ENCODE measurements at regions not wholly inside any gene's neighbourhood (a gene's known extent, or its start where the extent isn't known, plus 50 kb on each side); places are given as distances from the start of the nearest gene placed in this dataset.

DNA sequence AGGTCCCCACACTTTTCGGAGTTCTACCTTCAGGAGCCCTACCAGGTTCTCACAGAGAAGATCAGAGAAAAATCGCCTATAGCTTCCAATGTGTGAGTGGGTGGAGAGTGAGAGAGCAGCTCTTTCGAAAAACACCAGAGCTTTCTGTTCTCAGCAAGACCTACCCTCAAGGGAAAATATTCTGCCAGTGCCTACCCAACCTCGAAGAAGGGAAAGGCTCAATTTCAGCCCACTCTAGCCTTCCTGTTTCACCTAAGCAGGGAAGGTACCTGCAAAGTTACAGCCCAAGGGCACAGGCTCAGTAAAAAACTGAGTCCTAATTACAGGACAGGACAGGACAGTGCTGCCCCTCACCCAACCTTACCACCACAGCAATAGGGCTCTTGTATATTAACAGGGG is 104.0 kb upstream of the WDR17 start:
- Histone ChIP-seq H3K9me3 (ENCODE audit: insufficient read depth, low read length) (no peaks in the 10 kb centered on the region), H3F3A (ENCODE audit: insufficient read depth) (no peaks in the 10 kb centered on the region), H3K27ac (ENCODE audit: low read depth, low read length) (no peak overlapping the region), H2AFZ (ENCODE audit: low read depth, low read length, severe bottlenecking) (no peak overlapping the region), H3K79me2 (ENCODE audit: insufficient read depth, low read length) (no peaks in the 10 kb centered on the region), H3K9ac (ENCODE audit: low read length) (no peak overlapping the region), H3K4me2 (ENCODE audit: low read depth, low read length, poor library complexity, severe bottlenecking) (no peak overlapping the region), H3K27me3 (ENCODE audit: low read length) (no peaks in the 10 kb centered on the region), H3K9me2 (replicated peaks; ENCODE audit: insufficient read depth, low read length) (no peaks in the 10 kb centered on the region), H3K36me3 (ENCODE audit: low read length) (no peaks in the 10 kb centered on the region), H4K20me1 (ENCODE audit: low read depth, low read length) (no peaks in the 10 kb centered on the region), H3K4me3 (ENCODE audit: insufficient read depth, low read length, poor library complexity, severe bottlenecking) (no peak overlapping the region)
- no peak for TF ChIP-seq EZH2phosphoT487 (conservative IDR thresholded peaks at IDR 0.05; ENCODE audit: low read length)
- TF ChIP-seq CTCF (IDR thresholded peaks at IDR 0.05; ENCODE audit: insufficient read depth, low read length, poor library complexity, severe bottlenecking) = no peak

- Histone ChIP-seq H3K9ac (ENCODE audit: low read length) (no peak overlapping the region), H3K4me3 (ENCODE audit: insufficient read depth, low read length, poor library complexity, severe bottlenecking) (no peak overlapping the region), H3K4me2 (ENCODE audit: low read depth, low read length, poor library complexity, severe bottlenecking) (no peak overlapping the region), H3K36me3 (ENCODE audit: low read length) (peaks cover 6% of the 10 kb centered on the region; the same call in 1 of the 2 replicates), H4K20me1 (ENCODE audit: low read depth, low read length) (no peaks in the 10 kb centered on the region), H3K27ac (ENCODE audit: low read depth, low read length) (no peak overlapping the region), H3K27me3 (ENCODE audit: low read length) (no peaks in the 10 kb centered on the region), H3F3A (ENCODE audit: insufficient read depth) (no peaks in the 10 kb centered on the region), H2AFZ (ENCODE audit: low read depth, low read length, severe bottlenecking) (no peak overlapping the region), H3K9me3 (ENCODE audit: insufficient read depth, low read length) (no peaks in the 10 kb centered on the region), H3K9me2 (replicated peaks; ENCODE audit: insufficient read depth, low read length) (no peaks in the 10 kb centered on the region), H3K79me2 (ENCODE audit: insufficient read depth, low read length) (no peaks in the 10 kb centered on the region)
- TF ChIP-seq CTCF (IDR thresholded peaks at IDR 0.05; ENCODE audit: insufficient read depth, low read length, poor library complexity, severe bottlenecking) = no peak
- TF ChIP-seq EZH2phosphoT487 (conservative IDR thresholded peaks at IDR 0.05; ENCODE audit: low read length) = no peak
Measured at GRCh38 chr4:175970072-175970471, 95.6 kb upstream of the WDR17 start.

GRCh38 chr4:175970724-175971123 is 94.9 kb upstream of the WDR17 start:
- no peaks in the 10 kb centered on the region for H4K20me1 ChIP-seq (ENCODE audit: low read depth, low read length)
- H3K4me2 ChIP-seq (ENCODE audit: low read depth, low read length, poor library complexity, severe bottlenecking) = no peak overlapping the region
- no peak overlapping the region for H3K4me3 ChIP-seq (ENCODE audit: insufficient read depth, low read length, poor library complexity, severe bottlenecking)
- no peak overlapping the region for H3K27ac ChIP-seq (ENCODE audit: low read depth, low read length)
- H3K27me3 ChIP-seq (ENCODE audit: low read length) = no peaks in the 10 kb centered on the region
- peaks cover 6% of the 10 kb centered on the region; the same call in 1 of the 2 replicates for H3K36me3 ChIP-seq (ENCODE audit: low read length)
- H2AFZ ChIP-seq (ENCODE audit: low read depth, low read length, severe bottlenecking) = no peak overlapping the region
- H3K9me2 ChIP-seq (replicated peaks; ENCODE audit: insufficient read depth, low read length) = no peaks in the 10 kb centered on the region
- no peaks in the 10 kb centered on the region for H3K9me3 ChIP-seq (ENCODE audit: insufficient read depth, low read length)
- no peaks in the 10 kb centered on the region for H3K79me2 ChIP-seq (ENCODE audit: insufficient read depth, low read length)
- TF ChIP-seq EZH2phosphoT487 (conservative IDR thresholded peaks at IDR 0.05; ENCODE audit: low read length) = no peak
- H3F3A ChIP-seq (ENCODE audit: insufficient read depth) = no peaks in the 10 kb centered on the region
- no peak overlapping the region for H3K9ac ChIP-seq (ENCODE audit: low read length)

DNA sequence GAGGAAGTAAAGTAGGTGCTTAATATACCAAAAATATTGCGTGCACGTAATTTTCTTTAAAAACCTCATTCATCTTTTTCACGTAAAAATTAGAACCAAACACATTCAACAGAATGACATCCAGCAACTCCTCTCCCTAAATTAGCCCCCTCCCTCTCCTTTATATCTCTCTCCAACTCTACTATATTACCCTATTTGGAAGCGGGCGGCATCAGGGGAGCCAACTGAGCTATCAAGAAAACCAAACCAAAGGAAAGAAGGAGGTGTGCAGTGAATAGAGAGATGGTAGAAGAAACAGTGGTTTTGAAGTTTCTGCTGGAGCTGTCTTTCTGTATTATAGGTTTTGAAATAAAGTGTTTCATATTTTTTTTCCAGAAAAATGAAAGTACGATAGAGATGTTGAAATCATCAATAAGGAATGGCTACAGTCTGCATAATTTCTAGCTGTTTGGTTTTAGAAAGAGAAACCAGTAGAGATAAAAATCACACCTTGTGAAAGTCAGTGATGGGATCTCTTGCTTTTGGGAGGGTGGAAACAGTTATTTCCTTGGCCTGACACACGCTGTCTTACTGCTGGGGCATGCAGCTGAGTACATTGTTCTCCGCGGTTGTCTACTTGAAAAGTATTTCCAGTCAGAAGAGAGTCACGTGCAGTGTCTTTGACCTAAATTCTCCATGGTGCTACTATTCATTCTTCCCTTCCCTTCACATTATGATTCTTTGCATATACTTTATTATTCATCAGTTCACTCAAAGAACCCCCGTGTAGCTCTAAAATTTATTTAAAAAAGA is 94.1 kb upstream of the WDR17 start:
- Histone ChIP-seq H2AFZ (ENCODE audit: low read depth, low read length, severe bottlenecking) (no peak overlapping the region), H3K27me3 (ENCODE audit: low read length) (no peaks in the 10 kb centered on the region), H3K9ac (ENCODE audit: low read length) (no peak overlapping the region), H3K9me2 (replicated peaks; ENCODE audit: insufficient read depth, low read length) (no peaks in the 10 kb centered on the region), H3K4me3 (ENCODE audit: insufficient read depth, low read length, poor library complexity, severe bottlenecking) (no peak overlapping the region), H3K79me2 (ENCODE audit: insufficient read depth, low read length) (no peaks in the 10 kb centered on the region), H3F3A (ENCODE audit: insufficient read depth) (no peaks in the 10 kb centered on the region), H3K4me2 (ENCODE audit: low read depth, low read length, poor library complexity, severe bottlenecking) (no peak overlapping the region), H4K20me1 (ENCODE audit: low read depth, low read length) (no peaks in the 10 kb centered on the region), H3K27ac (ENCODE audit: low read depth, low read length) (no peak overlapping the region), H3K9me3 (ENCODE audit: insufficient read depth, low read length) (no peaks in the 10 kb centered on the region), H3K36me3 (ENCODE audit: low read length) (peaks cover 6% of the 10 kb centered on the region; the same call in 1 of the 2 replicates)
- no peak for TF ChIP-seq EZH2phosphoT487 (conservative IDR thresholded peaks at IDR 0.05; ENCODE audit: low read length)
- no peak for TF ChIP-seq CTCF (IDR thresholded peaks at IDR 0.05; ENCODE audit: insufficient read depth, low read length, poor library complexity, severe bottlenecking)
